Limb (tissue), 2 donors: ENCODE measurements at regions not wholly inside any gene's neighbourhood (a gene's known extent, or its start where the extent isn't known, plus 50 kb on each side); places are given as distances from the start of the nearest gene placed in this dataset.
A peak's percentile ranks its signal among the peaks of the same experiment; 100 is the strongest.
"Not testable (repeated sequence)": the region's sequence is repeated elsewhere in the genome, so short reads cannot be mapped to it uniquely, and the experiment has no call there.

Experiments used
- DNase-seq, 2 donors: peaks; one replicate each; pipeline ENCODE4 v3.0.0-alpha.2; 2016; ENCODE audit errors: extremely low spot score in 2 of 2

DNA sequence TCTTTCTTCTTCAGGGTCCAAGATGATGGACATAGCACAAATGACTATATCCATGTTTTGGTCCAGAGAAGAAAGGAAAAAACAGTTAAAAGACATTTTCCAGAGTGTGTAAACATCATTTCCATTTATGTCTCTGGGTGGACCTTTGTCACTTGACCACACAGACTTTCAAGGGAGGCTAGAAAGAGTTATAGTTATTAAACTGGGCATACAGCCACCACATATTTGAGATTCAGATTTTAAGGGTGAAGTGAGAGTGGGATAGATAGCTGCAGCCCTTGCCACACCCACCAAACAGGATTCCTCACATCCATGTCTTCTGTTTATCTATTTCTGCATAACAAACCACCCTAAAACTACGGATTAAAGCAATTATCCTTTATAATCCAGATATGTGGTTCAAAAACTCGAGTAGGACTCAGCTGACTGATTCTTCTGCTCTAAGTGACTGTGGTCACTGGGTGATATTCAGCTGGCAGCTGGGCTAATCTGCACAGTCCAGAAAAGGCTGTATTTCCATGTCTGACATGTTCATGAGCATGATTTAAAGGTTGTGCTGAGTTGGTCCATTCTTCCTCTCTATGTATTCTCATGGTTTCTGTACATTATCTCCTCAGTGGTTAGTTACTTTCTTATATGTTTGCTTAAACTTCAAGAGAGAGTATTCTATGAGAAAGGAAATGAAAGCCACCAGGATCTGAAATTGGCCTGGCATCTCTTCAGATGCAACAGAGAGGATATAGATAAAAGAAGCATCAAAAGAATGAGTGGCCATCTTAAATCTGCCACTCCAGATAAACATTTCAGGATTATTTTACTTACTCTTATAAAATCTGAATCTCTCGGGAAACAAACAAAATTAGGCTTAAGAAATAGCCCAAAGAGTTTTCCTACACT lies 459.8 kb upstream of the CTSO start:
- DNase-seq: no peak

DNA sequence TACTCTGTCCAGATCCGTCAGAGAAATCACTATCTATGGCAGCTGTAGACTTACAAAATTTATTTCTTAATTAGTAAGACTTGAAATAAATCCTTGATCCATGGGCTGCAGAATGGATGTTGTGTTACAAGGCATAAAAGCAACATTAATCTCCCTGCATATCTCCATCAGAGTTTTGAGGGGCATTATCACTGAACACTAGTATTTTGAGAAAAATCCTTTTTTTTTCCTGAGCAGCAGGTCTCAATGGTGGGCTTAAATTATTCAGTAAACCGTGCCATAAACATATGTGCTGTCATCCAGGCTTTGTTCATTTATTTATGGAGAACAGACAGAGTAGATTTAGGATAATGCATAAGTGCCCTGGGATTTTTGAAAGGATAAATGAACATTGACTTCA lies 457.9 kb upstream of the CTSO start:
- DNase-seq: no peak

DNA sequence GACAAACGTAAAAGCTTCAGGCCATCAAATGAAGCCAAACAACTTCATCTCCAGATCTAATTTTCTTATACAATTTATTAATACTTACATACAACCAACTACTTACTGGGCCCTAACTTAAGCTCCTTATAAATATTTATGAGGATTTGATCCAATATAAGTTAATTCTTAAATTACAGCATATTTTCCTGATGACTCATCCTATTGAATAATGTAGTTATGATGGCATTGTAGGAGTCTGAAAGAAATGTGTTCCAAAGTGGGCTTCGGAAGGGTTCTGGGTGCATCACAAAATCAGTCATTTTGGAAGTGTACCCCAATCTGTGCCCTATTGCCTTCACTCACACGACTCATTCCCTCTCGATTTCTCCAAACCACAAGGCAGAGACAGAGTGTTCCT lies 455.1 kb upstream of the CTSO start:
- DNase-seq: no peak

DNA sequence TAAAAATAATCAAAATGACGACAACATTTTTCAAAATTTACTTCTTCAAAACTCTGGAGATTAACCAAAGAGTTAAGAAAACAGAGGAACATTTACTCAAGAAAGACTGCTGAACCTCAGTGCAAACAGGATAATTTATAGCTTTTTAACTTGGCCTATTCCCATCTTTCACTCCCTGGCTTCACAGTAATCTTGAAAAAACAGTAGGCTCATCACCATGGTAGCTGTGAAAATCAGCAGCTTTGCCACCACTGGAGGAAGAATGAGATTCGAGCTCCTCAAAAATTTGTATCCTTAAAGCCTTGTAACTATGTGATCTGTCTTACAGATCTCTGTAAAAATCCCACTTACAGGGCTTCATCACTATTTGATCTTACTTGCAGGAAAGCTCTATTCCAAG lies 447.7 kb upstream of the CTSO start:
- no peak for DNase-seq

DNA sequence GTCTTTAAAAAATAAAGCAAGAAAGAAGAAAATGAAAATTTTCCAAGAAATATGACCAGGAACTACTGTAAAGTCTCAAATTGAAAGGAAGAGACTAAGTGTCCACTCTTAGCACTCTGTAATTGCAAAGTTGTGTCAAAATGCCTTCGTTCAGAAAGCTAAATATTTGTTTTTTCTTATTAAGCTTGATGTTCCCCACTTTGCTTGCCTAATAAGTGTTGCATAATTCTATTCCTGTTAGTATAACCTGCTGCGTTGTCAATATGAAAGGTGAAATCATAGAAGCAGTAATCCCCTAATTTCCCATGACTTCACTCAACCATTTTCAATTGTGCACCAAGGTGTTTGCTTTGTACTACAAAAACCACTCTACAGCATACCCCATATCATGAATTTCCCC lies 442.9 kb upstream of the CTSO start:
- DNase-seq: no peak

DNA sequence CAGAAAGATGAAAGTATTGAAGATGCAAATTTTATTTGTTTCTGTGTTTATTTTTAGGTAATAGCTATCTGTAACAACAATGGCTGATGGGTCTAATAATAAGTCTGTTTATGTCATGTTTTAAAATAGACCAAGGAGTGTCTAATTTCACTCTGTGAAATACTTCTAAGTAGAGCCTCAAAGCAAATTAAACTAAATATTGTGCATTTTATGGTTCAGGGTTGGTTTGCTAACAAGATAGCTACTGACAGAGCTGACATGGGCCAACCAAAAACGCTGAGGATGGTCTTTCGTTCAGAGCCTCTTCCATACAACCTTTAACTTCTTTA lies 437.6 kb upstream of the CTSO start:
- no peak for DNase-seq

DNA sequence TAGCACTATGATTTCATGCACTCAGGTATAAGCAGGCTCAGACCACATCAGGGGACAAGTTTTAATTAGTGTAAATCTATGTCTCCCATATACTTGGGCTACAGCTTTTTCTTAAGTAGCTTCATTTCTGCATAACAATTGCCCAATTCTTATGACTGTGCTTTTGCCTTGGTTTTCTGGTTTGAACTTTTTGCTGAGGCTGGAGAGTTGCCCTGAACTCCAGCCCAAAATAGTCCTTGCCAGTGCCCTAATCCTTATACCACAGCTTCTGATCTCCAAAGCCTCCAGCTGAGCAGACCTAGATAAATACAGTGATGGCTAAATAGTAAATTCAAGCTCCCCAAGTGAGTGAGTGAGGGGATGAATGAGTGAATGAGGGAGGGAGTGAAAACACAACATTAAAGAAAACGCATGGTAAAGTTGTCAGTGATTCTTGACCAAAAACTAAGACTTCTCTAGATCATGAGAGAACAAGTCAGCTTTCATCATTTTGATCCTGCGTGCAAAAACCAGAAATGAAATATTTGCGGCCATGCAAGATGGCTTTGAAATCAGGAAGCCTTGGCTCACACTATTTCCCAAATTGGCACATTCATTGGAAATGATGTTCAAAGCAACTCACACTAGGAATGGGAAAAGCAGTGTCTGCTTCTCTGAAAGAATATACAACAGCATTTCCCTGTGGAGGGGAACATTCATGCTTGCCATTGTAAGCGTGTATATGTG lies 437.1 kb upstream of the CTSO start:
- DNase-seq: no peak

DNA sequence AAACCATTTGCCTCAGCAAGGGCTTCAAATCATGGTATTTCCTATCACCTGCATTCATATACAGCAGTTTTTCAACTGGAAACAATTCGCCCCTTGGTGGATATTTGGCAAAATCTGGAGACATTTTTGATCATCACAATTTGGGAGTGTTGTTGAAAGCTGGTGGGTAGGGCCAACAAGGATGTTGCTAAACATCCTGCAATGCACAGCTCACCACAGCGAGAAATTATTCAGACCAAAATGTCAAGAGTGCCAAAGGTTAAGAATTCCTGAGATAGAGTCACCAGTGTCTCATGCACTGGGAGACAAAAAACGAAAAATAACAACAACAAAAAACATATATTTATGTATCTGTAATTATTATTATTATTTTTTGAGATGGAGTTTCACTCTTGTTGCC lies 435.2 kb upstream of the CTSO start:
- no peak for DNase-seq

DNA sequence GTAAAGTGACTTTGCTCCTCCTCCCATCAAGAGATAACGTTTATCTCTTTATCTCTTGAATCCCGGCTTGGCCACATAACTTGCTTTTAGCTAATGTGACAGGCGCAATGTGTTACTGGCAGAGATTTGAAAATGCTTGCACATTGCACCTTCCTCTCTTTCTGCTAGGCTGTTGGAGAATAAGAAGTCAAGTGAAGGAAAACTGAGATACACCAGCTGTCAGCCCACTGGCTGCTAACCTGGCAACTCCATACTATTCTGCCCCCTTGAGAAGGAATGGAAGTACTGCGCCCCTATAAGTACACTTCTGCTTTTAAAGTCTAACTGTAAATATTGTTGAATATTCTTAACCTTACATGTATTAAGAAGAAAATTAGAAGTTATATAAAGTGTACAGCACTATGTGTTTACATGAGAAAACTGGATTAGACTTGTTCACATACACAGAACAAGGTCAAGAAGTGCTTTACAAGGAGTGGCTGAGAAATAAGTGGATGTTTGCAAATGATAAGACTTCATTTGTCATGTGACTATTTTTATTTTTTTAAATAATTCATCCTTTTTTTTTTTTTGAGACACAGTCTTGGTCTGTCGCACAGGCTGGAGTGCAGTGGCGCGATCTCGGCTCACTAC lies 424.5 kb upstream of the CTSO start:
- DNase-seq: no peak

DNA sequence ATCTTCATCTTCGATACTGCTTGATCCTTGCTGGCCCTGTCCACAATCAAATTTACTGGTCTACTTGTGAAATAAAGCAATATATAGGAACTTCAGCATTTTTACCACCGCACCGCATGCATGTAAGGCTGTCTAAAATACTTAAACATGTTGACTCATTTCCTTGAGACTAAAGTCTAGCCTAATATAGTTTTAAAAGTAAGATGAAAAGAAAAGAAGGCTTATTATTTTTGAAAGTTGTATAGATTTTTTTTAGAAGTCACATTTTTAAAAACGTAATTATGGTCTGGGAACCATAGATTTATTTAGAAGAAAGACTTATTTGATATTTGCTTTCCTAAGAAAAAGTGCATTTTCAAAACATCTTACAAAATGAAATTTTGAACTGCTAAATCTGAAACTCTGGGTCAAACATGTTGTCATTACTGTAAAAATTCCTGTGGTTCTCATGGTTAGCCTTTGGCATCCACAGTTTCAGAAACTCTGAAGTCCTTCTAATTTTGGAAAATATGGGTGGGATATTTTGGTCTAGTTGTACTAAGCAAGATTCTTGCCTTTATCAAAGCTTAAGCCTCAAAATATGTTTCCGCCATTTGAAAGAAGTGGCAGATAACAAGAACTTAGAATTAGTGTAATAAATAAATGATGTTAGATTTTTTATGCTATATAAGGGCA lies 423.5 kb upstream of the CTSO start:
- no peak for DNase-seq

DNA sequence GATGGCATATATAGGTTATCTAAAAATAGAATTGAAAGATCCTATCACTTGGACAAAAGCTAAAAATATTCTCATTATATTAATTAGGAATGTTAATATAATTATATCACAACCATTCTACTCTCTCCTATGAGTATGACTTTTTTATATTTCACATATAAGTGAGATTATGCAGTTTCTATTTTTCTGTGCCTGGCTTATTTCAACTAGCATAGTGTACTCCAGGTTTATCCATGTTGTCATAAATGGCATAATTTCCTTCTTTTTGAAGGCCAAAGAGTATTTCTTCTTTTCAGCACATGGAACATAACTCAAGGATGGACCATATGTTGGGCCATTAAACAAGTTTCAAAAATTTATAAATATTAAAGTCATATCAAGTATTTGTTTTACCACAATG lies 421.2 kb upstream of the CTSO start:
- no peak for DNase-seq

DNA sequence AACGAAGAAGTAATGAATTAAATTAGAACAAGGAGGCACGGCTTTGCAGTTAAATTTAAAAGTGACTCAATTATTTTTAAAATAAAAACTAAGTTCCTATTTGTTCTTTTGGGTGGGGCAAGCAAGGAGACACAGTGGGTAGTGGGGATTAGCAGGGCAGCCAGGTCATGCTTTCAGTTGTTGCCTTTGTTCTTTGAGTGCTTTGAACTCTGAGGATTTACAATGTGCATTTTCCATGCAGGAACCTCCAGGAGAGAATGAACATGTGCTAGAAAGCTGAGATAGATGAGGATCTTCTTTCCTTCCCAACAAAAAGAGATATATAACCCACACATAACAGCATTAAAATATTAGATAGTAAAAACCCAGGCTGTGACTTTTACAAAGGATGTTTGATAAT lies 420.4 kb upstream of the CTSO start:
- DNase-seq: peak in 1 of 2 donors; percentile 26

DNA sequence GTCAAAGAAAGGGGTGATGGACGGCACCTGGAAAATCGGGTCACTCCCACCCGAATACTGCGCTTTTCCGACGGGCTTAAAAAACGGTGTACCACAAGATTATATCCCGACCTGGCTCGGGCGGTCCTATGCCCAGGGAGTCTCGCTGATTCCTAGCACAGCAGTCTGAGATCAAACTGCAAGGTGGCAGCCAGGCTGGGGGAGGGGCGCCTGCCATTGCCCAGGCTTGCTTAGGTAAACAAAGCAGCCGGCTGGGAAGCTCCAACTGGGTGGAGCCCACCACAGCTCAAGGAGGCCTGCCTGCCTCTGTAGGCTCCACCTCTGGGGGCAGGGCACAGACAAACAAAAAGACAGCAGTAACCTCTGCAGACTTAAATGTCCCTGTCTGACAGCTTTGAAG lies 413.8 kb upstream of the CTSO start:
- DNase-seq: not testable (repeated sequence)

DNA sequence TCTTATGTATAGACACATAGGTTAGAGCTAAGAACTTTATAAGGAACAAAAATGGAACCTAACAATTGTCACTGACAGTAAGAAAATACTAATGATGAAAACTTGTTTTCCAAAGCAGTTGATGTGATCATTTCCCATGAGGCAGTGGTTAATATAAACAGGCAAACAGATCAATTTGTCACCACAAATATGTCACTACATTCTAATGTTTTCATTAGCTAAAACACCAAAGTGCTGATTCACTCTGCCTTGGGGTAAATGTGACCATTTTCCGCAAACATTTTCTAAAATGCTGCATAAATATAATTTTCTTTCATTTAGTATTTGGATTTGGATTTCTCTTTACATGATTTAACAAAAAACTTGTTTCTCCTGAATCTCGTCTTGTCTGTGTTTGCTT lies 408.9 kb upstream of the CTSO start:
- DNase-seq: no peak

DNA sequence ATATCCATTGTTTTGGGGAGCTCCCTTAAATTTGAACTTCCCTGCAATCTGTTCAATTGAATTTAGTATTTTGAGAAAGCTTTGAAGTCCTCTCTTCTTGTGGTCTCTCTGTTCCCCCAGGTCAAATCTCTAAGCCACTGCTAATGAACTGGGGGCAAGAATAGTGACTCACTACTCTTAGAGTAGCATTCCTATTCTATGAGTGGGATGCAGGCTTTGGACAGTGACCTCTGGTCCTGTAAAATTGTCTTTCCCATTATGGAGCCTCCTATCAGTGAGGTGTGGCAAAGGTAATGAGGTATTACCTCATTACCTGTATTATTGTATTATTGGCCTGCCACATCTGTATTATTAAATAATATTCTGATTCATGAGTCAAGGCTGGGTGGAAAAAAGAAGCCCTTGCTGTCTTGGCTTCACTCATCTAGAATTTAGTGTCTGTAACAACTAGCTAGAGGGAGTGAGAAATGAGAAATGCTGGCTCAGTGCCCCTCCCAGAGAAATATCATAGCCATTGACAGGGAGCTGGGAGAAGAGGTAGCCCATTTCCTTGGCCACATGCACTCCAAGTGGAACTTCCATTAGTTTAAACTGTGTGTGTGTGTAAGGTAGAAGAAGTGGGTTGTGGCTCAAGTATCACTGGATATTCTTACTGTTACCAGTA lies 393.9 kb upstream of the CTSO start:
- DNase-seq: no peak

DNA sequence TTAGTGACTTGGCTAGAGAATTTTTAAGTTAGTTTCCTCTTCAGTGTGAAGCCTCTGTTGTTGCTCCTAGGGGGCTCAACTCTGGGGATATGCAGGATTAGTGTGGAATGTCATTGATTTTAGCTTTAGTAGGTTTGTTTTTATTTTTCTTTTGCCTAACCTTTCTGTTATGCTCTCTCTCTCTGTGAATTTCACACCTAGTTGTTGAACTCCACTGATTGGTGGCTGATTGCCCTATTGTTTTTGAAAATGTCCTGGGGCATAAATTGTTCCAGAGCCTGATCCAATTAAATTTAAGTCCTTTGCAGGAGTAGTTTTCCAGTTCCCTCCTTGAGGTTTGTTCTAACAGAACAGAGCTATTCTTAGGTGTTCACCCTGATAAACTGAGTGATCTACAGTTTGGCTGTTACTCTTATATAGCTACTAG lies 393.3 kb upstream of the CTSO start:
- no peak for DNase-seq

DNA sequence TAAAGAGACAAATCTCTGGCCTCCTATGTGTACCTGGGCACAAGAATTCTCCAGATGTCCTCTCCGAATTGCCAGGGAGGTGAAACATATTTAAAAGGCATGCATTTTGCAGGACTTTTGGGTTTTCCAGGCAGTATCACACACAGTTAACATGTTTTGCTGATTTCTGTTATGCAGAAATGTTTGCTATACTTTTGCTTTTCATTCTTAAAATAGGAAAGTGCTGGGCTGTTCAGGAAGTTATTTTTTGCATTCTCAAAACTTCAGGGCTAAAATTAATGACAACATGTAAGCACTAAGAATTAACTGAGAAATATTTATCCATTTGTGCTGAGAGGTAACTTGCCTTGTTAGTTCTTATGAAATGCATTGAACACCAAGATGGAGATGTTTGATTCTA lies 390.7 kb upstream of the CTSO start:
- DNase-seq: no peak

DNA sequence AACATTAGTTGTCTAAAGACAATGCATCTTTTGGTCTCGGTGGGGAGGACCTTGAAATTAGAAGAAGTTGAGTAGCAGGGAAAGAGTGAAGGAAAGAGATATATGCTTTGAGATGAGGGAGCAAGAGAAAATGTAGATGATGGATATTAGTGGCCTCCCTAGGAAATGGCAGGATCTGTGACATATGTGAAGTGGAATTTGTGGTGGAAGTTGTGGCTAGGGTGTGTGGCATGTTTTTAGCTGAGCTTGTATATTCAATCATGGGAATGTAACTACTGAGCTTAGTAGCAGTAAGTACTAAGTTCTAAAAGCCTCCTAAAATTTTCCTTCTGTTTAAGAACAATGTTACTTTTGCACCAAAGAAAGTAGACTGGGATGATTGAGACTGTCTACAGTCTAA lies 382.8 kb upstream of the CTSO start:
- DNase-seq: no peak

DNA sequence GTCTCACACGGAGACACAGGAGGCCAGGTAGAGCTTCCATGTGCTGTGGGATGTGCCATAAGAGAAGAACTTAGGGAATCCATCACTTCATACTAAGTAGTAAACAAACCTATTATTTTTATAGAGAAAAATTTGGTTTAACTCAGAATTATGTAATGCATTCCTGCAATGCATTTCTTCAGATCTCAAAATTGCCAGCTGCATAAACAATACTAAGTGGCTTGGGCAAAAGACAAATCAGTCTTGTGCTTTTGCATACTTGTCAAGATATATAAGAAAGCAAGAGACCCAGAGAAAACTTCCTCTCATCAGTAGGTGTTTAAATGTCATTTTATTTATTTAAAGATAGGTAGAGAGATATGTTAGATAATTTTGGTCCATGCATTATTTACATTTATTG lies 382.1 kb upstream of the CTSO start:
- DNase-seq: no peak

DNA sequence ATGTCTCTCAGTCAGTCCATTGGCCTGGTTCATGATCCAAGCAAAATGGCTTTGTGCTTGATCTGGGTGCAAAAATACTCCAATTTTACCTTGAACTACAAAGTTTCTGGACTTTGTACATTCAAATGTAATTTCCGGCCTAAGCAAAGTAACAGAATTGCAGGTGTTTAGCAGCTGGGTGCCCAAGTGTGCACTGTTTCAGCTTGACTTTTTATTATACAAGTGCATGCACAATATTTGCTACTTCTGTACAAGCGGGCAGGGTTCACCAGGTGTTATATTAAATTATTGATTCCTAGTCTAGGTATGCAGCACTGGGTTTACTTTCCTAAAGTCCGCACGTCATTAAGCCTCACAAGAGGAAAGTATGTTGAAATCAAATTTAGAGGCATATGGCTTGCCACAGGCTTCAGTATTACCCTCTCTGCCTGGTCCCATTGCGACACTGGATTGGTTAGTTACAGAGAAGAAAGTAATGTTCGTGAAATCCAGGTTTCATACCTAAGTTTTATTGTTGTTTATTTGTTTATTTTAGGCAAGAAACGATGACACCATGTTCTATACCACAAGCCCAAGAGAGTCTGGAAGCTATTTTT lies 376.9 kb upstream of the CTSO start:
- no peak for DNase-seq

DNA sequence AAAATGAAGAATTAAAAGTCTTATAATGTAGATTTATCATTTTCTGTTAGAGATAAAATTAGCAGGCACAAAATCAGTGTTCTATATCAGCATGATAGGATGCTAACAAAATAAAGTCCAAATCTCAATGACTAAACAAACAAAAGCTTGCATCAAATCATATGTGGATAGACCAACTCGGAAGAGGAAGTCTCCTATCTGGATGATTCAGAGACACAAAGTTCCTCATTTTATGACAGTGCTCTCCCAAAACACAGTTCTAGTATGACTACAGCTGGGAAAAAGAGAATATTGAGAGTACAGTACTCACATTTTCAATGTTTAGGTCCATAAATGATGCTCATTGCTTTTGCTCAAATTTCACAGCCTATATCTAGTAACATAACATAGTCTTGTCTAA lies 376.1 kb upstream of the CTSO start:
- DNase-seq: no peak
